ENCODE measurements at regions not wholly inside any gene's neighbourhood (a gene's known extent, or its start where the extent isn't known, plus 50 kb on each side); places are given as distances from the start of the nearest gene placed in this dataset.

- CTCF ChIA-PET: no interaction called here
- POLR2A ChIA-PET: no interaction called here
Measured at GRCh38 chr2:10205162-10205475, 82.6 kb downstream of the RRM2 start.

GRCh38 chr2:10208736-10209135 is 86.2 kb downstream of the RRM2 start:
- ChIA-PET POLR2A (no interaction called here), CTCF (no interaction called here)
- TF ChIP-seq FOXM1 (IDR thresholded peaks at IDR 0.05; ENCODE audit: borderline replicate concordance) (no peak), PKNOX1 (IDR thresholded peaks at IDR 0.05) (no peak), SP1 (IDR thresholded peaks at IDR 0.05) (no peak), FOXK2 (IDR thresholded peaks at IDR 0.05) (no peak), CTBP1 (IDR thresholded peaks at IDR 0.05; ENCODE audit: borderline replicate concordance) (no peak), BHLHE40 (IDR thresholded peaks at IDR 0.05; ENCODE audit: borderline replicate concordance) (no peak), HDGF (IDR thresholded peaks at IDR 0.05; ENCODE audit: borderline replicate concordance) (no peak), ZNF384 (IDR thresholded peaks at IDR 0.05) (no peak), NFRKB (IDR thresholded peaks at IDR 0.05) (no peak), TARDBP (IDR thresholded peaks at IDR 0.05) (no peak), LEF1 (IDR thresholded peaks at IDR 0.05; ENCODE audit: borderline replicate concordance) (no peak), L3MBTL2 (conservative IDR thresholded peaks at IDR 0.05) (no peak), ELF4 (IDR thresholded peaks at IDR 0.05) (no peak), SUZ12 (IDR thresholded peaks at IDR 0.05) (no peak), ARNT (IDR thresholded peaks at IDR 0.05) (no peak), FOXA1 (IDR thresholded peaks at IDR 0.05) (no peak)
- DNase-seq (ENCODE audit: extremely low spot score): no peak

More at GRCh38 chr2:10205162-10205475, 82.6 kb downstream of the RRM2 start:
- DNase-seq (ENCODE audit: extremely low spot score): no peak
- no peak for TF ChIP-seq FOXK2 (IDR thresholded peaks at IDR 0.05)
- no peak for TF ChIP-seq BHLHE40 (IDR thresholded peaks at IDR 0.05; ENCODE audit: borderline replicate concordance)
- no peak for TF ChIP-seq FOXM1 (IDR thresholded peaks at IDR 0.05; ENCODE audit: borderline replicate concordance)
- TF ChIP-seq L3MBTL2 (conservative IDR thresholded peaks at IDR 0.05): no peak
- no peak for TF ChIP-seq NFRKB (IDR thresholded peaks at IDR 0.05)
- TF ChIP-seq SUZ12 (IDR thresholded peaks at IDR 0.05): no peak
- TF ChIP-seq HDGF (IDR thresholded peaks at IDR 0.05; ENCODE audit: borderline replicate concordance): no peak
- no peak for TF ChIP-seq LEF1 (IDR thresholded peaks at IDR 0.05; ENCODE audit: borderline replicate concordance)
- no peak for TF ChIP-seq TARDBP (IDR thresholded peaks at IDR 0.05)
- no peak for TF ChIP-seq SP1 (IDR thresholded peaks at IDR 0.05)
- no peak for TF ChIP-seq PKNOX1 (IDR thresholded peaks at IDR 0.05)
- TF ChIP-seq FOXA1 (IDR thresholded peaks at IDR 0.05): no peak
- TF ChIP-seq ARNT (IDR thresholded peaks at IDR 0.05): no peak

- DNase-seq (ENCODE audit: extremely low spot score): no peak
- POLR2A ChIA-PET: no interaction called here
- TF ChIP-seq LEF1 (IDR thresholded peaks at IDR 0.05; ENCODE audit: borderline replicate concordance) (no peak), FOXA1 (IDR thresholded peaks at IDR 0.05) (no peak), CTBP1 (IDR thresholded peaks at IDR 0.05; ENCODE audit: borderline replicate concordance) (no peak), PKNOX1 (IDR thresholded peaks at IDR 0.05) (no peak), TARDBP (IDR thresholded peaks at IDR 0.05) (no peak), HDGF (IDR thresholded peaks at IDR 0.05; ENCODE audit: borderline replicate concordance) (no peak), BHLHE40 (IDR thresholded peaks at IDR 0.05; ENCODE audit: borderline replicate concordance) (no peak), NFRKB (IDR thresholded peaks at IDR 0.05) (no peak), FOXM1 (IDR thresholded peaks at IDR 0.05; ENCODE audit: borderline replicate concordance) (no peak), ELF4 (IDR thresholded peaks at IDR 0.05) (no peak), ZNF384 (IDR thresholded peaks at IDR 0.05) (no peak), SP1 (IDR thresholded peaks at IDR 0.05) (no peak), SUZ12 (IDR thresholded peaks at IDR 0.05) (no peak)
- CTCF ChIA-PET: no interaction called here
Measured at GRCh38 chr2:10209406-10209935, 86.9 kb downstream of the RRM2 start.

- no peak for DNase-seq (ENCODE audit: extremely low spot score)
- CTCF ChIA-PET: no interaction called here
- POLR2A ChIA-PET: no interaction called here
- TF ChIP-seq ARNT (IDR thresholded peaks at IDR 0.05) (no peak), FOXA1 (IDR thresholded peaks at IDR 0.05) (no peak), ZNF384 (IDR thresholded peaks at IDR 0.05) (no peak), CTBP1 (IDR thresholded peaks at IDR 0.05; ENCODE audit: borderline replicate concordance) (no peak), LEF1 (IDR thresholded peaks at IDR 0.05; ENCODE audit: borderline replicate concordance) (no peak), TARDBP (IDR thresholded peaks at IDR 0.05) (no peak), SP1 (IDR thresholded peaks at IDR 0.05) (no peak), NFRKB (IDR thresholded peaks at IDR 0.05) (no peak), SUZ12 (IDR thresholded peaks at IDR 0.05) (no peak), BHLHE40 (IDR thresholded peaks at IDR 0.05; ENCODE audit: borderline replicate concordance) (no peak), HDGF (IDR thresholded peaks at IDR 0.05; ENCODE audit: borderline replicate concordance) (no peak), L3MBTL2 (conservative IDR thresholded peaks at IDR 0.05) (no peak)
Measured at GRCh38 chr2:10210336-10210735, 87.8 kb downstream of the RRM2 start.

- ChIA-PET CTCF (no interaction called here), POLR2A (no interaction called here)
- no peak for DNase-seq (ENCODE audit: extremely low spot score)
- TF ChIP-seq LEF1 (IDR thresholded peaks at IDR 0.05; ENCODE audit: borderline replicate concordance): no peak
- no peak for TF ChIP-seq CTBP1 (IDR thresholded peaks at IDR 0.05; ENCODE audit: borderline replicate concordance)
Measured at GRCh38 chr2:10211844-10212422, 89.4 kb downstream of the RRM2 start.

GRCh38 chr2:10212827-10213226 is 89.9 kb upstream of the HPCAL1 start:
- CTCF ChIA-PET: no interaction called here
- no peak for DNase-seq (ENCODE audit: extremely low spot score)
- TF ChIP-seq LEF1 (IDR thresholded peaks at IDR 0.05; ENCODE audit: borderline replicate concordance) (no peak), SUZ12 (IDR thresholded peaks at IDR 0.05) (no peak), PKNOX1 (IDR thresholded peaks at IDR 0.05) (no peak), L3MBTL2 (conservative IDR thresholded peaks at IDR 0.05) (no peak), TARDBP (IDR thresholded peaks at IDR 0.05) (no peak), BHLHE40 (IDR thresholded peaks at IDR 0.05; ENCODE audit: borderline replicate concordance) (no peak), CTBP1 (IDR thresholded peaks at IDR 0.05; ENCODE audit: borderline replicate concordance) (no peak), FOXK2 (IDR thresholded peaks at IDR 0.05) (no peak), FOXA1 (IDR thresholded peaks at IDR 0.05) (no peak), ZNF384 (IDR thresholded peaks at IDR 0.05) (no peak), ARNT (IDR thresholded peaks at IDR 0.05) (no peak), ELF4 (IDR thresholded peaks at IDR 0.05) (no peak), SP1 (IDR thresholded peaks at IDR 0.05) (no peak), HDGF (IDR thresholded peaks at IDR 0.05; ENCODE audit: borderline replicate concordance) (no peak), NFRKB (IDR thresholded peaks at IDR 0.05) (no peak), FOXM1 (IDR thresholded peaks at IDR 0.05; ENCODE audit: borderline replicate concordance) (no peak)
- POLR2A ChIA-PET: no interaction called here

Measured in HEK293T (cell line).